Neural cell (in vitro differentiated cells): ENCODE measurements at regions not wholly inside any gene's neighbourhood (a gene's known extent, or its start where the extent isn't known, plus 50 kb on each side); places are given as distances from the start of the nearest gene placed in this dataset.

Source experiments
- H2AFZ ChIP-seq: fragments of 200-600, 300-800 bp; sonication (generic), shearing (Covaris generic); 2 replicates; pipeline ENCODE4 v1.6.0; 2014; ENCODE audit warnings: low read depth, mild to moderate bottlenecking, antibody characterized with exemption, low read length, moderate library complexity
- H3F3A ChIP-seq: fragments of 200-600 bp; shearing (Covaris generic); 2 replicates; pipeline ENCODE4 v1.6.1; 2016; ENCODE audit warnings: mild to moderate bottlenecking, moderate library complexity, mixed read lengths, antibody characterized with exemption, low read length; ENCODE audit not compliant: insufficient read depth, poor library complexity, severe bottlenecking
- H3K27ac ChIP-seq: fragments of 200-600, 300-800 bp; sonication (generic), shearing (Covaris generic); 2 replicates; pipeline ENCODE4 v1.5.1; 2014; ENCODE audit warnings: mild to moderate bottlenecking, low read length, moderate library complexity
- H3K27me3 ChIP-seq: fragments of 300-800, 200-600 bp; sonication (generic), shearing (Covaris generic); 2 replicates; pipeline ENCODE4 v1.6.0; 2014; ENCODE audit warnings: mild to moderate bottlenecking, low read depth, low read length, moderate library complexity; ENCODE audit not compliant: insufficient read depth
- H3K36me3 ChIP-seq: fragments of 300-800, 200-600 bp; sonication (generic), shearing (Covaris generic); 2 replicates; pipeline ENCODE4 v1.5.1; 2014; ENCODE audit warnings: mild to moderate bottlenecking, antibody characterized with exemption, low read length, moderate library complexity; ENCODE audit not compliant: insufficient read depth
- H3K4me2 ChIP-seq: fragments of 300-800, 200-600 bp; sonication (generic), shearing (Covaris generic); 2 replicates; pipeline ENCODE4 v1.6.0; 2014; ENCODE audit warnings: mild to moderate bottlenecking, low read length
- H3K4me3 ChIP-seq: fragments of 300-800, 200-600 bp; sonication (generic), shearing (Covaris generic); 2 replicates; pipeline ENCODE4 v1.5.1; 2014; ENCODE audit warnings: mild to moderate bottlenecking, low read length, moderate library complexity
- H3K79me2 ChIP-seq: fragments of 200-600 bp; shearing (Covaris generic); replicated peaks from 2 replicates; pipeline ENCODE4 v1.6.0; 2014; ENCODE audit warnings: mild to moderate bottlenecking, low read length, moderate library complexity; ENCODE audit not compliant: insufficient read depth
- H3K9ac ChIP-seq: fragments of 300-800, 200-600 bp; sonication (generic), shearing (Covaris generic); 2 replicates; pipeline ENCODE4 v1.6.1; 2016; ENCODE audit warnings: mild to moderate bottlenecking, low read length, mixed read lengths
- H3K9me2 ChIP-seq: fragments of 200-600 bp; shearing (Covaris generic); 2 replicates; pipeline ENCODE4 v1.6.1; 2016; ENCODE audit warnings: mild to moderate bottlenecking, low read length, mixed read lengths; ENCODE audit not compliant: insufficient read depth
- H3K9me3 ChIP-seq: fragments of 200-600, 300-800 bp; sonication (generic), shearing (Covaris generic); 2 replicates; pipeline ENCODE4 v1.6.1; 2016; ENCODE audit warnings: mild to moderate bottlenecking, mixed run types, low read length, moderate library complexity, mixed read lengths
- H4K20me1 ChIP-seq: fragments of 200-600 bp; shearing (Covaris generic); 2 replicates; pipeline ENCODE4 v1.6.1; 2016; ENCODE audit warnings: mild to moderate bottlenecking, mixed run types; ENCODE audit not compliant: insufficient read depth
- CTCF ChIP-seq: fragments of 450-650 bp; IDR thresholded peaks from 2 replicates; pipeline ENCODE4 v1.5.1; 2014; ENCODE audit warnings: antibody characterized with exemption, mild to moderate bottlenecking, moderate library complexity; ENCODE audit not compliant: poor library complexity, severe bottlenecking
- EP300 ChIP-seq: fragments of 450-650 bp; conservative IDR thresholded peaks from 2 replicates; pipeline ENCODE4 v1.6.1; 2014; ENCODE audit warnings: antibody characterized with exemption, mild to moderate bottlenecking, moderate library complexity; ENCODE audit not compliant: poor library complexity, severe bottlenecking
- EZH2 ChIP-seq: fragments of 200-600, 300-800 bp; shearing (Covaris generic), sonication (generic); IDR thresholded peaks from 2 replicates; pipeline ENCODE4 v1.6.1; 2014; ENCODE audit warnings: antibody characterized with exemption, low read length, borderline replicate concordance, mild to moderate bottlenecking; ENCODE audit not compliant: insufficient read depth, poor library complexity, severe bottlenecking
- MXI1 ChIP-seq: fragments of 450-650 bp; conservative IDR thresholded peaks from 2 replicates; pipeline ENCODE4 v1.6.1; 2014; ENCODE audit warnings: antibody characterized with exemption, mild to moderate bottlenecking; ENCODE audit not compliant: poor library complexity, severe bottlenecking
- POLR2AphosphoS5 ChIP-seq: IDR thresholded peaks from 2 replicates; pipeline ENCODE4 v1.6.1; 2012
- RAD21 ChIP-seq: fragments of 450-650 bp; conservative IDR thresholded peaks from 2 replicates; pipeline ENCODE4 v1.6.1; 2014; ENCODE audit warnings: antibody characterized with exemption, mild to moderate bottlenecking, moderate library complexity
- REST ChIP-seq: IDR thresholded peaks from 2 replicates; pipeline ENCODE4 v1.6.1; 2012; ENCODE audit warnings: borderline replicate concordance
- SMC3 ChIP-seq: fragments of 450-650 bp; conservative IDR thresholded peaks from 2 replicates; pipeline ENCODE4 v1.6.1; 2014; ENCODE audit warnings: antibody characterized with exemption, mild to moderate bottlenecking, moderate library complexity; ENCODE audit not compliant: poor library complexity
- TAF1 ChIP-seq: IDR thresholded peaks from 2 replicates; pipeline ENCODE4 v1.6.1; 2012; ENCODE audit warnings: low read depth

GRCh38 chr10:117444497-117445040 lies 69.3 kb upstream of the PDZD8 start:
- Histone ChIP-seq H3K4me2 (no peak overlapping the region), H3K4me3 (no peak overlapping the region), H3K79me2 (no peaks in the 10 kb centered on the region), H3K9me2 (no peaks in the 10 kb centered on the region), H3K9ac (no peak overlapping the region), H4K20me1 (no peaks in the 10 kb centered on the region), H2AFZ (no peak overlapping the region), H3K27me3 (no peaks in the 10 kb centered on the region), H3F3A (no peaks in the 10 kb centered on the region), H3K36me3 (no peaks in the 10 kb centered on the region), H3K9me3 (no peaks in the 10 kb centered on the region), H3K27ac (no peak overlapping the region)
- no peak for TF ChIP-seq REST
- TF ChIP-seq RAD21, result no peak
- no peak for TF ChIP-seq SMC3
- TF ChIP-seq CTCF, result no peak
- no peak for TF ChIP-seq MXI1

GRCh38 chr10:117443686-117444041 lies 68.4 kb upstream of the PDZD8 start:
- H3F3A ChIP-seq, result no peaks in the 10 kb centered on the region
- H2AFZ ChIP-seq, result no peak overlapping the region
- H3K9ac ChIP-seq, result no peak overlapping the region
- H3K4me3 ChIP-seq, result no peak overlapping the region
- no peak overlapping the region for H3K27ac ChIP-seq
- H4K20me1 ChIP-seq, result no peaks in the 10 kb centered on the region
- H3K79me2 ChIP-seq, result no peaks in the 10 kb centered on the region
- H3K36me3 ChIP-seq, result no peaks in the 10 kb centered on the region
- TF ChIP-seq TAF1 (no peak), CTCF (no peak), SMC3 (no peak), EZH2 (no peak), REST (no peak), MXI1 (no peak), EP300 (no peak), RAD21 (no peak), POLR2AphosphoS5 (no peak)
- H3K9me3 ChIP-seq, result no peaks in the 10 kb centered on the region
- no peaks in the 10 kb centered on the region for H3K27me3 ChIP-seq
- no peaks in the 10 kb centered on the region for H3K9me2 ChIP-seq
- no peak overlapping the region for H3K4me2 ChIP-seq
